GM12874 (cell line): ENCODE measurements at regions not wholly inside any gene's neighbourhood (a gene's known extent, or its start where the extent isn't known, plus 50 kb on each side); places are given as distances from the start of the nearest gene placed in this dataset.

ENCODE experiments used
- CTCF ChIP-seq: IDR thresholded peaks from 2 replicates; pipeline ENCODE4 v1.5.1; 2011; ENCODE audit warnings: low read depth, mild to moderate bottlenecking, control low read depth, low read length, moderate library complexity; ENCODE audit not compliant: insufficient read depth

- TF ChIP-seq CTCF = no peak
These were observed 463.9 kb upstream of the LRRC7 start for GRCh38 chr1:69103705-69104385.

- no peak for TF ChIP-seq CTCF
These were observed 462.8 kb upstream of the LRRC7 start for GRCh38 chr1:69104894-69105293.

GRCh38 chr1:69109277-69109676 is 458.4 kb upstream of the LRRC7 start:
- no peak for TF ChIP-seq CTCF

GRCh38 chr1:69110851-69111250 is 456.9 kb upstream of the LRRC7 start:
- TF ChIP-seq CTCF = no peak

GRCh38 chr1:69120817-69121216 is 446.9 kb upstream of the LRRC7 start:
- no peak for TF ChIP-seq CTCF

- TF ChIP-seq CTCF = no peak
These were observed 446.0 kb upstream of the LRRC7 start for GRCh38 chr1:69121723-69122122.

- no peak for TF ChIP-seq CTCF
These were observed 445.3 kb upstream of the LRRC7 start for GRCh38 chr1:69122373-69122772.
